OCI-LY7 (cell line): ENCODE measurements at regions not wholly inside any gene's neighbourhood (a gene's known extent, or its start where the extent isn't known, plus 50 kb on each side); places are given as distances from the start of the nearest gene placed in this dataset.

Experiments used
- CTCF ChIP-seq: fragments of 200-600 bp; sonication (generic); conservative IDR thresholded peaks from 2 replicates; pipeline ENCODE4 v1.5.1; 2014; ENCODE audit warnings: mild to moderate bottlenecking, antibody characterized with exemption, low read length, moderate library complexity, mixed read lengths
- EZH2phosphoT487 ChIP-seq: fragments of 200-600 bp; sonication (generic); IDR thresholded peaks from 2 replicates; pipeline ENCODE4 v1.6.1; 2018; ENCODE audit warnings: low read depth, borderline replicate concordance, mild to moderate bottlenecking, mixed run types, antibody characterized with exemption, low read length, moderate library complexity, mixed read lengths

- TF ChIP-seq CTCF (no peak), EZH2phosphoT487 (no peak)
Measured at GRCh38 chr19:30132343-30133075, 190.5 kb downstream of the URI1 start.
